ENCODE measurements at regions not wholly inside any gene's neighbourhood (a gene's known extent, or its start where the extent isn't known, plus 50 kb on each side); places are given as distances from the start of the nearest gene placed in this dataset.

GRCh38 chr11:70582886-70583641, 184.7 kb downstream of the CTTN start:
- Histone ChIP-seq H3K27ac (ENCODE audit: low read depth, low read length) (no peak overlapping the region), H2AFZ (ENCODE audit: low read depth, low read length, severe bottlenecking) (no peak overlapping the region), H3K9ac (ENCODE audit: low read length) (no peak overlapping the region), H3K4me3 (ENCODE audit: insufficient read depth, low read length, poor library complexity, severe bottlenecking) (no peak overlapping the region), H4K20me1 (ENCODE audit: low read depth, low read length) (no peaks in the 10 kb centered on the region), H3K27me3 (ENCODE audit: low read length) (no peaks in the 10 kb centered on the region), H3K9me2 (replicated peaks; ENCODE audit: insufficient read depth, low read length) (no peaks in the 10 kb centered on the region), H3K9me3 (ENCODE audit: insufficient read depth, low read length) (no peaks in the 10 kb centered on the region), H3K4me2 (ENCODE audit: low read depth, low read length, poor library complexity, severe bottlenecking) (no peak overlapping the region), H3F3A (ENCODE audit: insufficient read depth) (no peaks in the 10 kb centered on the region), H3K79me2 (ENCODE audit: insufficient read depth, low read length) (no peaks in the 10 kb centered on the region), H3K36me3 (ENCODE audit: low read length) (no peaks in the 10 kb centered on the region)
- TF ChIP-seq, protein P1, sequence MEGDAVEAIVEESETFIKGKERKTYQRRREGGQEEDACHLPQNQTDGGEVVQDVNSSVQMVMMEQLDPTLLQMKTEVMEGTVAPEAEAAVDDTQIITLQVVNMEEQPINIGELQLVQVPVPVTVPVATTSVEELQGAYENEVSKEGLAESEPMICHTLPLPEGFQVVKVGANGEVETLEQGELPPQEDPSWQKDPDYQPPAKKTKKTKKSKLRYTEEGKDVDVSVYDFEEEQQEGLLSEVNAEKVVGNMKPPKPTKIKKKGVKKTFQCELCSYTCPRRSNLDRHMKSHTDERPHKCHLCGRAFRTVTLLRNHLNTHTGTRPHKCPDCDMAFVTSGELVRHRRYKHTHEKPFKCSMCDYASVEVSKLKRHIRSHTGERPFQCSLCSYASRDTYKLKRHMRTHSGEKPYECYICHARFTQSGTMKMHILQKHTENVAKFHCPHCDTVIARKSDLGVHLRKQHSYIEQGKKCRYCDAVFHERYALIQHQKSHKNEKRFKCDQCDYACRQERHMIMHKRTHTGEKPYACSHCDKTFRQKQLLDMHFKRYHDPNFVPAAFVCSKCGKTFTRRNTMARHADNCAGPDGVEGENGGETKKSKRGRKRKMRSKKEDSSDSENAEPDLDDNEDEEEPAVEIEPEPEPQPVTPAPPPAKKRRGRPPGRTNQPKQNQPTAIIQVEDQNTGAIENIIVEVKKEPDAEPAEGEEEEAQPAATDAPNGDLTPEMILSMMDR (IDR thresholded peaks at IDR 0.05; ENCODE audit: insufficient read depth, low read length, poor library complexity, severe bottlenecking) = no peak
- TF ChIP-seq EZH2phosphoT487 (conservative IDR thresholded peaks at IDR 0.05; ENCODE audit: low read length) = no peak

- no peak for TF ChIP-seq EZH2phosphoT487 (conservative IDR thresholded peaks at IDR 0.05; ENCODE audit: low read length)
- TF ChIP-seq, protein P1 (IDR thresholded peaks at IDR 0.05; ENCODE audit: insufficient read depth, low read length, poor library complexity, severe bottlenecking) = no peak
- no peak overlapping the region for H2AFZ ChIP-seq (ENCODE audit: low read depth, low read length, severe bottlenecking)
- no peaks in the 10 kb centered on the region for H3K27me3 ChIP-seq (ENCODE audit: low read length)
- H3K79me2 ChIP-seq (ENCODE audit: insufficient read depth, low read length) = no peaks in the 10 kb centered on the region
- H3K4me3 ChIP-seq (ENCODE audit: insufficient read depth, low read length, poor library complexity, severe bottlenecking) = no peak overlapping the region
- H3K9me2 ChIP-seq (replicated peaks; ENCODE audit: insufficient read depth, low read length) = no peaks in the 10 kb centered on the region
- no peaks in the 10 kb centered on the region for H3K36me3 ChIP-seq (ENCODE audit: low read length)
- no peak overlapping the region for H3K27ac ChIP-seq (ENCODE audit: low read depth, low read length)
- H3K9me3 ChIP-seq (ENCODE audit: insufficient read depth, low read length) = no peaks in the 10 kb centered on the region
- no peaks in the 10 kb centered on the region for H3F3A ChIP-seq (ENCODE audit: insufficient read depth)
- no peak overlapping the region for H3K9ac ChIP-seq (ENCODE audit: low read length)
- no peak overlapping the region for H3K4me2 ChIP-seq (ENCODE audit: low read depth, low read length, poor library complexity, severe bottlenecking)
- no peaks in the 10 kb centered on the region for H4K20me1 ChIP-seq (ENCODE audit: low read depth, low read length)
These were observed 185.5 kb downstream of the CTTN start for GRCh38 chr11:70583781-70584218.

DNA sequence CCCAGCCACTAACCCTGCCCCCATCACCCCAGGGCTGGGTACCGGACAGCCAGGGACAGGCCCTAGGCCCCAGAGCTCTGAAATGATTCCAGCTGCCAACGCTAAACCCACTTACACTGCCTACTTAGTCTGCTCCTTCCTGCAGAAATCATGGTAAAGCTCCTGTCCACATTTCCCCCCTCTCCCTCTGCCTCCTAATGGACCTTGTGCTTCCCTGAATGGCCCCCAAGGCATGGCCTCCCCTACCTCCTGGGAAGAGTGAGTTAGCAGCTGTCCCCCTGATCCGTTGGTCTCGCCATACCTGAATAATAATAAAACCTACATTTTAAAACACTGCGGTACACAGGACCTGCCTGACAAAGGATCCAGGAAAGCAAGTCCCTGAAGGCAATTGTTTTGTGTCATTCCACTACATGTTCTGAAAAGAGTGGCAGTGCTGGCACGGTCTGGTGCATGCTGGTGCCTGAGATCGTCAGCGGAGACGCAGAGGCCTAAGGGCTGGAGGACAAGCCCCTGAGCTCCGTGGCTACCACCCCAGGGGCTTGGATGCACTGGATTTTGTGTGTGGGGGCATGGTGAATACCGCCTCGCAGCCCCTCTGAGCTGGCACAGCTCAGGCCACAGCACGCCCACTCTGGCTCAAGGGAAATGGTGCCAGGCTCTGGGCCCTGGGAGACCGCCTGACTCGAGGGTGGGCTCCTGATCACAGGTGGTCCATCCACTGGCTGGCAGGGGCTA, 186.3 kb downstream of the CTTN start:
- no peak overlapping the region for H3K4me3 ChIP-seq (ENCODE audit: insufficient read depth, low read length, poor library complexity, severe bottlenecking)
- no peaks in the 10 kb centered on the region for H3K9me3 ChIP-seq (ENCODE audit: insufficient read depth, low read length)
- H4K20me1 ChIP-seq (ENCODE audit: low read depth, low read length) = no peaks in the 10 kb centered on the region
- H3K9ac ChIP-seq (ENCODE audit: low read length) = no peak overlapping the region
- H3K9me2 ChIP-seq (replicated peaks; ENCODE audit: insufficient read depth, low read length) = no peaks in the 10 kb centered on the region
- no peaks in the 10 kb centered on the region for H3K27me3 ChIP-seq (ENCODE audit: low read length)
- no peak overlapping the region for H3K27ac ChIP-seq (ENCODE audit: low read depth, low read length)
- H3K36me3 ChIP-seq (ENCODE audit: low read length) = no peaks in the 10 kb centered on the region
- TF ChIP-seq EZH2phosphoT487 (conservative IDR thresholded peaks at IDR 0.05; ENCODE audit: low read length) = no peak
- TF ChIP-seq, protein P1 (IDR thresholded peaks at IDR 0.05; ENCODE audit: insufficient read depth, low read length, poor library complexity, severe bottlenecking) = no peak
- H3F3A ChIP-seq (ENCODE audit: insufficient read depth) = no peaks in the 10 kb centered on the region
- H2AFZ ChIP-seq (ENCODE audit: low read depth, low read length, severe bottlenecking) = no peak overlapping the region
- no peaks in the 10 kb centered on the region for H3K79me2 ChIP-seq (ENCODE audit: insufficient read depth, low read length)
- H3K4me2 ChIP-seq (ENCODE audit: low read depth, low read length, poor library complexity, severe bottlenecking) = no peak overlapping the region
